ENCODE measurements at regions not wholly inside any gene's neighbourhood (a gene's known extent, or its start where the extent isn't known, plus 50 kb on each side); places are given as distances from the start of the nearest gene placed in this dataset.

GRCh38 chr7:12741951-12742575 lies 54.6 kb downstream of the ARL4A start:
- DNase-seq, result no peak

GRCh38 chr7:12746211-12746610 lies 58.8 kb downstream of the ARL4A start:
- no peak for DNase-seq

- DNase-seq, result no peak
Measured at GRCh38 chr7:12747687-12748306, 60.4 kb downstream of the ARL4A start.

GRCh38 chr7:12749069-12749468 lies 61.6 kb downstream of the ARL4A start:
- no peak for DNase-seq

GRCh38 chr7:12749746-12750145 lies 62.3 kb downstream of the ARL4A start:
- DNase-seq, result no peak

- DNase-seq, result no peak
Measured at GRCh38 chr7:12751764-12752163, 64.3 kb downstream of the ARL4A start.

- no peak for DNase-seq
Measured at GRCh38 chr7:12754179-12754578, 66.7 kb downstream of the ARL4A start.

- DNase-seq, result no peak
Measured at GRCh38 chr7:12756821-12757220, 69.4 kb downstream of the ARL4A start.

GRCh38 chr7:12757443-12757842 lies 70.0 kb downstream of the ARL4A start:
- DNase-seq, result no peak

- DNase-seq, result no peak
Measured at GRCh38 chr7:12759151-12759550, 71.7 kb downstream of the ARL4A start.

GRCh38 chr7:12761111-12761510 lies 73.7 kb downstream of the ARL4A start:
- DNase-seq, result no peak

- no peak for DNase-seq
Measured at GRCh38 chr7:12761691-12762090, 74.3 kb downstream of the ARL4A start.

- no peak for DNase-seq
Measured at GRCh38 chr7:12764458-12764891, 77.0 kb downstream of the ARL4A start.

GRCh38 chr7:12765431-12766100 lies 78.1 kb downstream of the ARL4A start:
- DNase-seq, result no peak

GRCh38 chr7:12766416-12766815 lies 79.0 kb downstream of the ARL4A start:
- no peak for DNase-seq

GRCh38 chr7:12768948-12769347 lies 81.5 kb downstream of the ARL4A start:
- DNase-seq, result no peak

- DNase-seq, result no peak
Measured at GRCh38 chr7:12769444-12769843, 82.0 kb downstream of the ARL4A start.

- DNase-seq, result no peak
Measured at GRCh38 chr7:12770227-12770975, 83.0 kb downstream of the ARL4A start.

GRCh38 chr7:12771378-12771877 lies 84.0 kb downstream of the ARL4A start:
- peak; percentile 79 for DNase-seq

- no peak for DNase-seq
Measured at GRCh38 chr7:12772768-12773167, 85.3 kb downstream of the ARL4A start.

- DNase-seq, result no peak
Measured at GRCh38 chr7:12777257-12777656, 89.8 kb downstream of the ARL4A start.

- no peak for DNase-seq
Measured at GRCh38 chr7:12779947-12780346, 92.5 kb downstream of the ARL4A start.

GRCh38 chr7:12783421-12784095 lies 96.1 kb downstream of the ARL4A start:
- no peak for DNase-seq
